Activated CD4-positive, alpha-beta T cell treated with anti-CD3 and anti-CD28 coated beads for 36 hours (primary cell): ENCODE measurements at regions not wholly inside any gene's neighbourhood (a gene's known extent, or its start where the extent isn't known, plus 50 kb on each side); places are given as distances from the start of the nearest gene placed in this dataset.

Source experiments
- ATAC-seq: fragments of 200-7000 bp; cut with Tn5 transposase; one replicate; pipeline ENCODE4 v1.10.0; 2021; ENCODE audit warnings: mild to moderate bottlenecking, moderate library complexity
- CTCF ChIA-PET: fragments of 350-600 bp; sonication (Branson Sonifier 250); formaldehyde crosslinking; loops from one replicate; lab custom pipeline; 2021; ENCODE audit warnings: antibody characterized with exemption; lab: Charles Lee
- POLR2A ChIA-PET: fragments of 350-600 bp; sonication (Branson Sonifier 250); formaldehyde crosslinking; loops from one replicate; lab custom pipeline; 2021; ENCODE audit warnings: antibody characterized with exemption, inconsistent platforms; lab: Charles Lee
- DNase-seq: peaks from one replicate; pipeline ENCODE4 v3.0.0-alpha.2; 2020
- H3K27ac Mint-ChIP-seq: one replicate; pipeline ENCODE4 v1.8.0; 2021; ENCODE audit warnings: mixed read lengths
- H3K27me3 Mint-ChIP-seq: one replicate; pipeline ENCODE4 v1.8.0; 2021; ENCODE audit warnings: mixed read lengths
- H3K36me3 Mint-ChIP-seq: one replicate; pipeline ENCODE4 v1.8.0; 2021; ENCODE audit warnings: low read depth, mixed read lengths
- H3K4me1 Mint-ChIP-seq: one replicate; pipeline ENCODE4 v1.8.0; 2021; ENCODE audit warnings: mixed read lengths
- H3K4me3 Mint-ChIP-seq: one replicate; pipeline ENCODE4 v1.8.0; 2021; ENCODE audit warnings: mild to moderate bottlenecking, moderate library complexity, mixed read lengths
- H3K9me3 Mint-ChIP-seq: one replicate; pipeline ENCODE4 v1.8.0; 2021; ENCODE audit warnings: low read depth, mixed read lengths
- intact Hi-C, 2 experiments: fragments of 100-400 bp; cut with DNase I in 1 of 2; cut with micrococcal nuclease in 1 of 2; formaldehyde crosslinking; loops; one replicate each; pipeline versions ENCODE4 v1.14.2 to v1.15.1; 2022 to 2024; cut with DNase I, micrococcal nuclease

DNA sequence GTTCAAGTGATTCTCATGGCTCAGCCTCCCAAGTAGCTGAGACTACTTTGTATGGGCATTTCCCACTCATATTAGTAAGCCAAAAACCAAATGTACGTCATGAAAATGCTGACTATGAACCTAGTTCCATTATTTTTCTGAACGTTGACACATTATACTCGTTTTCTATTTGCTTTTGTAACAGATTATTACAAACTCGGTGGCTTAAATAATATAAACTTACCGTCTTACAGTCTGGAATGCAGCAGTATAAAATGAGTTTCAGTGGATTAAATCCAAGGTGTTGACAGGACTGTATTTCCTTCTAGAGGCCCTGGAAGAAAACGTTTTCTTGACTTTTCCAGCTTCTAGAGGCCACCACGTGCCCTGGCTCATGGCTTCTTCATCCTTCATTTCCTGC lies 517.0 kb downstream of the GADD45G start:
- no peak overlapping the region for H3K27ac Mint-ChIP-seq
- no peak for DNase-seq
- POLR2A ChIA-PET, result no interaction called here

DNA sequence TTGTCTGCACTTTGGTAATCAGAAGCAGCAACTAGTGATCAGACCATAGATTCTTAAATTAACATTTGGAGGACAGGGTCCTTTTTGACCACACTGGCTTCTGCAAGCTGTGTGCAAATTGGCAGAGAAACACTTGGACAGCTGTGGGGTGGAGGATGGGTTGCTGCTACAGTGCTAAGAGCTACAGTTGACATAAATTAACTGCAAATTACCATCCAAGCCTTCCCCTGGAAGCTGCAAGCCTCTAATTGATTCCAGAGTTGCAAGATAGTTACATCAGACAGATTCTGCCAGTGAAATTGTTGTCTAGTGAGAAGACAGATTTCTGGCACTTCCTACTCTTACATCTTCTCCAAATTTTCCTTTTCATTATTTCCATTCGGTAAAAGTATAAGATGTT lies 517.7 kb downstream of the DIRAS2 start:
- Mint-ChIP-seq H3K4me1 (no peaks in the 10 kb centered on the region), H3K36me3 (no peaks in the 10 kb centered on the region), H3K27me3 (peaks cover 10% of the 10 kb centered on the region), H3K4me3 (no peak overlapping the region), H3K27ac (no peak overlapping the region), H3K9me3 (peaks cover 7% of the 10 kb centered on the region)
- ChIA-PET CTCF (no interaction called here), POLR2A (no interaction called here)
- ATAC-seq (no peak), DNase-seq (no peak)
- intact Hi-C loops, result no loop called here

More for the DNA sequence above, 517.0 kb downstream of the GADD45G start:
- Mint-ChIP-seq H3K4me1 (no peaks in the 10 kb centered on the region), H3K36me3 (no peaks in the 10 kb centered on the region), H3K4me3 (no peak overlapping the region), H3K9me3 (peaks cover 7% of the 10 kb centered on the region), H3K27me3 (peaks cover 7% of the 10 kb centered on the region)
- CTCF ChIA-PET, result interaction anchor here (0.6 to 2.0 kb wide), 6 partner anchors 43 to 528 kb away, joined by 3 to 6 read pairs (median 4); no protein-coding TSS in a partner anchor
- no peak for ATAC-seq
- intact Hi-C loops, result no loop called here

DNA sequence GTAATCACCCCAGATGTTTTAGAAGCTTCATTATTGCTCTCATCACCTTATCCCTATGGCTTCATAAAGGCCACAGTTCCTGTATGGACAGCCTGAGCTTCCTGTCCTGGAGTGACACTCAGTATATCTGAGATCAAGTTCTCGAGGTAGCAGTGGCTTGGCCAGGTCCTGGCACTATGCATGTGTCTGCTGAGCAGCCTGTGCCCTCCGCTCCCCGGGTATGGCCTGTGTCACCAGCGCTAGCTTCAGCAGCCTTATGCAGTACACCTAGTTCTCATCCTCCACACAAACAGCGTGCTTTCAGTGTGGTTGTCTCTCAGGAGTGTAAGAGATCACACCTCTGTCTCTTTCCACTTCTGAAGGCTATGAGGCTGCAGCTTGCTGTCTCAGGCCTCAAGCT lies 514.7 kb downstream of the DIRAS2 start:
- no peak for DNase-seq
- no peak for ATAC-seq
- ChIA-PET CTCF (interaction anchor here (1.4 kb wide), 1 partner anchor 530 kb away, joined by 3 read pairs; no protein-coding TSS in a partner anchor), POLR2A (no interaction called here)
- Mint-ChIP-seq H3K27me3 (peaks cover 11% of the 10 kb centered on the region), H3K9me3 (peaks cover 7% of the 10 kb centered on the region), H3K36me3 (no peaks in the 10 kb centered on the region), H3K4me3 (no peak overlapping the region), H3K27ac (no peak overlapping the region), H3K4me1 (no peaks in the 10 kb centered on the region)
- intact Hi-C loops, result no loop called here

DNA sequence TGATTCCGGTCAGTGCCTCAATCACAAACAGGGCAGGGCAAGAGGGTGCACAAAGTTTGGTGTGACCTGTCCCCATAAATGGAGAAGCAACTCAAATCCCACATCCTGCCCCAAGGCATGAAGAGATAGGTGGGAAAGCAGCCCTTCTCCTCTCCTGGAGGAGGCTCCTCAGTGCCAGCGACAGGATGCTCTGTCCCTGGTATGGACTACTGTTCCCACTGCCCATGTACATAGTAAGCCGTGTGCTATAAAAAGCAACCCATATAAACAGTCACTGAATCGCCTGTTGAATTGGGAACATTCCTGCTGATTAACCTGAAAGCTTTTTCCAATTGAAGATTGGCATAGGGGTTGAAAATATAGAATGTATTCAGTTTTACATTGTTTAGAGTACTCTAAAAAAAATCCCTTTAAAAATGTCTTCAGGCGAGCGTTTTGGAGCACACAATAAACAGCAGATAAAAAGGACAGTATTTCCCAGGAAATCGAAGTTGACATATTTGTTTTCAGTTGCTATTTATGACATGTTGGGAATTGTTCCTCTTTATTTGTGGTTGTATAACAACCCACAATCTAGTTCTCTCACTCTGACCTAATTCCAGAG lies 513.9 kb downstream of the DIRAS2 start:
- Mint-ChIP-seq H3K4me1 (no peaks in the 10 kb centered on the region), H3K4me3 (no peak overlapping the region), H3K27ac (no peak overlapping the region), H3K9me3 (peaks cover 3% of the 10 kb centered on the region), H3K27me3 (peaks cover 11% of the 10 kb centered on the region), H3K36me3 (no peaks in the 10 kb centered on the region)
- ATAC-seq (no peak), DNase-seq (no peak)
- ChIA-PET CTCF (no interaction called here), POLR2A (no interaction called here)
- intact Hi-C loops, result no loop called here

DNA sequence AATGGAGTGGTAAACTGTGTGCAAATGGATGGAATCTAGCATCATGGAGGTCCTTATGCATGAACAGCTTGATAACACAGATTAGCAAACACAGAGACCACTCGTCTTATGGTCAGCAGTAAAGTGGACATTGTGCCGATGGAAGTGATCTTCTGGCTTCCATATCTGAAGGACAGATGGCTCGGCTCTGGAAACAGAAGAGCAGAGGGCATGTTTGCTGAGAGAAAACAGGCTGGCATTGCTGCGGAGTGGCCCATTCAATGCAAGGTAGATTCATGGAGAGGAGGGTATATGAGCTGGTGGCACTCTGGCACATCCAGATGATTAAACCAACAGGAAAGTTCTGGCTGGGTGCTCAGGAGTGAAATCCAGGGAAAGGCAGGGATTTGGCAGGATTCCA lies 513.2 kb downstream of the DIRAS2 start:
- DNase-seq (no peak), ATAC-seq (no peak)
- Mint-ChIP-seq H3K27me3 (peaks cover 13% of the 10 kb centered on the region), H3K4me3 (no peak overlapping the region), H3K9me3 (peaks cover under 1% of the 10 kb centered on the region), H3K27ac (no peak overlapping the region), H3K4me1 (no peaks in the 10 kb centered on the region), H3K36me3 (no peaks in the 10 kb centered on the region)
- intact Hi-C loops, result no loop called here
- CTCF ChIA-PET, result interaction anchor here (1.2 kb wide), 1 partner anchor 10 kb away, joined by 3 read pairs; no protein-coding TSS in a partner anchor
- POLR2A ChIA-PET, result no interaction called here

DNA sequence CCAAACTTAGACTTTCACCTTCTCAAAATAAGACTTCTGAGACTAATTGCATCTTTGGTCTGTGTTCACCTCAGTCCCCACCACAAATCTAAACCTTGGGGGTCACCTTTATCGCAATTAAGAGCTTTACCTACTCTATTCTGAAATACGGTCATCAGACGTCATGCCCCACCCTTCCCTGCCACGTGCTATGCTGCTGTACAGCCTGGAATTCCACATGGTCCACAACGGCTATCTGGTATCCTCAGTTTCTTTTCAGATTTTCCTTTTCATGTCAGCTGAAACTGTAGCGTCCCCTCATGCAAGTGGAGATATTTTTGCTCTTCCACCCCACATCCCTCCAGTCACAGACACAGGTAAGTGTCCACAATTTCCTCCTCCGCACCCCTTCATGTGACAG lies 511.1 kb downstream of the DIRAS2 start:
- ChIA-PET POLR2A (no interaction called here), CTCF (interaction anchor here (0.6 to 0.9 kb wide), 3 partner anchors 9 to 378 kb away, joined by 3 read pairs; no protein-coding TSS in a partner anchor)
- H3K27me3 Mint-ChIP-seq, result peaks cover 12% of the 10 kb centered on the region
- H3K9me3 Mint-ChIP-seq, result no peaks in the 10 kb centered on the region
- no peak for DNase-seq
- intact Hi-C loops, result no loop called here
- H3K4me3 Mint-ChIP-seq, result no peak overlapping the region
- H3K36me3 Mint-ChIP-seq, result no peaks in the 10 kb centered on the region
- no peak for ATAC-seq
- no peak overlapping the region for H3K27ac Mint-ChIP-seq
- no peaks in the 10 kb centered on the region for H3K4me1 Mint-ChIP-seq

DNA sequence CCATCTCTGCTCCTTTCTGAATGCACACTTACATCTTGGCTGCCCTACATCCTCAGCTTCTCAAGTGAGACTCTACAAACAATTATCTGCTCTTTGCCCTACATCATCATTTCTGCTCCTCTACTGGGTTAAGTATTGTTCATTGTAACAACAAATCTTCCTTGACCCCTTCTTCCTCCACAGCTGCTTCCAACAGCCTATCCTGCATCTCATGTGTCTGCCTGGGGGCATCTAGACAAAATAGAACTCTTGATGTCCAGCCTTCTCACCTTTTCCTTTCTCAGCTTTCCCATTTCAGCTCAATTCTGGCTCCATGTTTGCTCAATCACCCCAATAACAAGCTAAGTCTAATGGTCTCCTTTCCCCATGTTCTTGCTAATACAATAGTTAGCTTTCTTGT lies 509.8 kb downstream of the DIRAS2 start:
- ChIA-PET CTCF (interaction anchor here (0.6 kb wide), 1 partner anchor 369 kb away, joined by 3 read pairs; no protein-coding TSS in a partner anchor), POLR2A (no interaction called here)
- intact Hi-C loops, result no loop called here
- no peak overlapping the region for H3K27ac Mint-ChIP-seq
- no peak for ATAC-seq
- H3K4me3 Mint-ChIP-seq, result no peak overlapping the region
- H3K36me3 Mint-ChIP-seq, result no peaks in the 10 kb centered on the region
- no peaks in the 10 kb centered on the region for H3K4me1 Mint-ChIP-seq
- no peaks in the 10 kb centered on the region for H3K9me3 Mint-ChIP-seq
- peaks cover 12% of the 10 kb centered on the region for H3K27me3 Mint-ChIP-seq
- no peak for DNase-seq

DNA sequence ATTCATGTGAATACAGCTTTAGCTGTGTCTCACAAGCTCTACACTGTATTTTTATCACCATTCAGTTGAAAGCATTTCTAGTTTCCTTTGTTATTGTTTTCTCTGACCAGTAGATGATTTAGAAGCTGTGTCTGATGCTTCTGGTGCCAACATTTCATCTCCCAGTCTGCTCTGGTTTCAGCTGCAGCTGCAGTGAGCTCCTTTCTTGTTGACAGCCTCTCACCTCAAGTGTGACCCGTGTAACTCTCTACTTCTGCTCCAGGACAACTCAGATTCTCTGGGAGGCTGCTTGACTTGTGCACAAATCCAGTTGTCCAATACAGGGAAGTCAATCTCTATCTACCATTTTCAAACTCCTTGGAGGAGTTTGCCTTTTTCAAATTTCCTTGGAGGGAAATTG lies 504.8 kb downstream of the DIRAS2 start:
- intact Hi-C loops, result no loop called here
- DNase-seq (no peak), ATAC-seq (no peak)
- no peaks in the 10 kb centered on the region for H3K36me3 Mint-ChIP-seq
- H3K27ac Mint-ChIP-seq, result no peak overlapping the region
- H3K4me1 Mint-ChIP-seq, result no peaks in the 10 kb centered on the region
- no peak overlapping the region for H3K4me3 Mint-ChIP-seq
- H3K9me3 Mint-ChIP-seq, result no peaks in the 10 kb centered on the region
- ChIA-PET CTCF (interaction anchor here (1.2 kb wide), 1 partner anchor 538 kb away, joined by 3 read pairs; no protein-coding TSS in a partner anchor), POLR2A (no interaction called here)
- peaks cover 25% of the 10 kb centered on the region for H3K27me3 Mint-ChIP-seq

DNA sequence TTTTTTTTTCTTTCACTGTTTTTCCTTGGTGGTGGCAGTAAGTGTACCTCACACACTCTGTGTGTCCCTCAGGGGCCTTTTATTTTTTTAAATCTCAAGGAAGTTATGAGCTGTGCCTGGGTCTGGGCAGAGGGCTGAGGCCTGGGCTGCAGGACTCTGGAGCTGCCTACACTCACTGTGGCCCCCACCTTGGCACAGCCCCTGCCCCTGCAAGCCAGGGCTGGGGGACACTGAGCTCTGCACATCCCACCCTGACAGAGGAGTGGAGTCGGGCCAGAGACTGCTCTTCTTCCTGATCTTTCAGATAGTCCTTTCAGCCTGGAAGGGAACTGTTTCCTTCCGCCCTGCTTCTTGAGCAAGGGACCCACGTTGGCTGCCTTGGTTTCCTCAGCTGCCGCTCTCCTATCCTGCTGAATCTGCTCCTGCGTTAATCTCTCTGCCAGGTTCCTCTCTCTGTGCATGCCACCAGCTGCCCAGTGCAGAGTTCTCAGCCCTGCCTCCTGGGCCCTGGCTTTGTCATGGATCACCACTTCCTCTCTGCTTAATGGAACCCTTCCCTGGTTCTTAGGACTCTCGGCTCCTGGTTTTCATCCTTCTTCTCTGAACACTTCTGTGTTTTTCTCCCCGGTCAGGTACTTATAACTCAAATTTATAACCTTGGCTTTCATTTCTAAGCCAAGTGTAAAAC lies 502.3 kb downstream of the DIRAS2 start:
- CTCF ChIA-PET, result interaction anchor here (0.8 to 1.5 kb wide), 3 partner anchors 9 to 730 kb away, joined by 3 to 5 read pairs (median 3); no protein-coding TSS in a partner anchor
- intact Hi-C loops, result loop anchor here (5.0 kb wide), 2 partner anchors 82 to 617 kb away; no protein-coding TSS in a partner anchor
- Mint-ChIP-seq H3K4me3 (no peak overlapping the region), H3K27ac (no peak overlapping the region), H3K9me3 (no peaks in the 10 kb centered on the region), H3K27me3 (peaks cover 23% of the 10 kb centered on the region), H3K36me3 (no peaks in the 10 kb centered on the region), H3K4me1 (no peaks in the 10 kb centered on the region)
- POLR2A ChIA-PET, result no interaction called here
- ATAC-seq (no peak), DNase-seq (no peak)

DNA sequence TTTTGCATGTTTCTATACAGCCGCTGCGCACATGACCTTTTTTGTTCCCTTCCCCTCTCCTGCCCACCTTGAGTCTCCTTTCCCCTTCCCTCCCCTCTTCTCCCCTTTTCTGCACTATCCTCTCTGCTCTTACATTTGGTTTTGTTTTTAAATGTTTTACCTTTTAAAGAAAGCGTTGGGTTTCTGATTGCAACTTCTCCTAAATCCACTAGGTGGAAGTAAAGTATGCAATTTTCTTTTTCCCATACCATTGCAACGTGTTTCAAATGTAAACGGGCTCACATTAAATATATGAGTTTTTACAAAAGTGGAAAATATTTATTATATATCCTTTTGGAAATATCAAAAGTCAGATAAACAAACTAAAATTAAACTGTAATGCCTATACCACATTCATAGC lies 500.9 kb downstream of the DIRAS2 start:
- Mint-ChIP-seq H3K4me1 (no peaks in the 10 kb centered on the region), H3K27ac (no peak overlapping the region), H3K27me3 (peaks cover 23% of the 10 kb centered on the region), H3K36me3 (no peaks in the 10 kb centered on the region), H3K4me3 (no peak overlapping the region), H3K9me3 (no peaks in the 10 kb centered on the region)
- POLR2A ChIA-PET, result no interaction called here
- ATAC-seq, result no peak
- no peak for DNase-seq
- intact Hi-C loops, result loop anchor here (1.0 to 5.0 kb wide), 6 partner anchors 81 to 730 kb away; no protein-coding TSS in a partner anchor
- CTCF ChIA-PET, result interaction anchor here (0.6 to 1.6 kb wide), 7 partner anchors 10 to 727 kb away, joined by 3 to 4 read pairs (median 3); no protein-coding TSS in a partner anchor

DNA sequence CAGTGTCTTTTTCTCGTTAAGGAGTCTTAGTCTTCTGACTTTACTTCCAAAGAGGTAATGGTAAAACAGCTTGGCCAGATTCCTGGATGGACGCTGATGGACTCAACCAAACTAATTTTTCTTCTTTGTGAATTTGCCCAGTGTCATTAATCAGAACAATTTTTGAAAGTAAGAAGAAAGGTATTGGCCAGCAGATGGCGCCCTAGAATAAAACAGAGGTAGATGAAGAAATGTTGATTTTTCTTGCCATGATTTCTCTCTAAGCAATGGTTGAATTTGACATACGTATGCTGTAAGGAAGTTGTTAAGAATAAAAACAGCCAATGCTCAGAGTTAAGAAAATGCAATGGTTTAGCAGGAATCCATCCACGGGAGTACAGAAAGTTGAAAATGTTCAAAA lies 500.0 kb downstream of the DIRAS2 start:
- no peak overlapping the region for H3K4me3 Mint-ChIP-seq
- intact Hi-C loops, result loop anchor here (1.0 to 5.0 kb wide), 5 partner anchors 80 to 728 kb away; no protein-coding TSS in a partner anchor
- H3K4me1 Mint-ChIP-seq, result no peaks in the 10 kb centered on the region
- H3K27ac Mint-ChIP-seq, result no peak overlapping the region
- H3K9me3 Mint-ChIP-seq, result peaks cover 2% of the 10 kb centered on the region
- H3K36me3 Mint-ChIP-seq, result no peaks in the 10 kb centered on the region
- H3K27me3 Mint-ChIP-seq, result peaks cover 30% of the 10 kb centered on the region
- peak; percentile 74 for DNase-seq
- ATAC-seq, result no peak
- ChIA-PET POLR2A (no interaction called here), CTCF (interaction anchor here (1.4 to 1.8 kb wide), 4 partner anchors 59 to 727 kb away, joined by 3 to 8 read pairs (median 3); no protein-coding TSS in a partner anchor)
